ENCODE measurements at regions not wholly inside any gene's neighbourhood (a gene's known extent, or its start where the extent isn't known, plus 50 kb on each side); places are given as distances from the start of the nearest gene placed in this dataset.

- TF ChIP-seq CTCF (IDR thresholded peaks at IDR 0.05): no peak
- TF ChIP-seq MAX (IDR thresholded peaks at IDR 0.05): no peak
- TF ChIP-seq HDAC2 (IDR thresholded peaks at IDR 0.05): no peak
- TF ChIP-seq RCOR1 (IDR thresholded peaks at IDR 0.05; ENCODE audit: low read depth, low read length): no peak
- no peak for TF ChIP-seq POLR2A (IDR thresholded peaks at IDR 0.05; ENCODE audit: low read length)
- TF ChIP-seq MYC (IDR thresholded peaks at IDR 0.05; ENCODE audit: borderline replicate concordance, low read length): no peak
- TF ChIP-seq, protein P1, sequence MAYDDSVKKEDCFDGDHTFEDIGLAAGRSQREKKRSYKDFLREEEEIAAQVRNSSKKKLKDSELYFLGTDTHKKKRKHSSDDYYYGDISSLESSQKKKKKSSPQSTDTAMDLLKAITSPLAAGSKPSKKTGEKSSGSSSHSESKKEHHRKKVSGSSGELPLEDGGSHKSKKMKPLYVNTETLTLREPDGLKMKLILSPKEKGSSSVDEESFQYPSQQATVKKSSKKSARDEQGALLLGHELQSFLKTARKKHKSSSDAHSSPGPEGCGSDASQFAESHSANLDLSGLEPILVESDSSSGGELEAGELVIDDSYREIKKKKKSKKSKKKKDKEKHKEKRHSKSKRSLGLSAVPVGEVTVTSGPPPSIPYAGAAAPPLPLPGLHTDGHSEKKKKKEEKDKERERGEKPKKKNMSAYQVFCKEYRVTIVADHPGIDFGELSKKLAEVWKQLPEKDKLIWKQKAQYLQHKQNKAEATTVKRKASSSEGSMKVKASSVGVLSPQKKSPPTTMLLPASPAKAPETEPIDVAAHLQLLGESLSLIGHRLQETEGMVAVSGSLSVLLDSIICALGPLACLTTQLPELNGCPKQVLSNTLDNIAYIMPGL (CRISPR knock-in tag; IDR thresholded peaks at IDR 0.05; ENCODE audit: borderline replicate concordance): no peak
- no peak for TF ChIP-seq MAZ (IDR thresholded peaks at IDR 0.05; ENCODE audit: borderline replicate concordance, low read depth, low read length)
Observed at GRCh38 chr15:46365572-46365971, 730.7 kb downstream of the SQOR start.

Measured in A549 (cell line).